ENCODE measurements at regions not wholly inside any gene's neighbourhood (a gene's known extent, or its start where the extent isn't known, plus 50 kb on each side); places are given as distances from the start of the nearest gene placed in this dataset.
"Not testable (repeated sequence)": the region's sequence is repeated elsewhere in the genome, so short reads cannot be mapped to it uniquely, and the experiment has no call there.

DNA sequence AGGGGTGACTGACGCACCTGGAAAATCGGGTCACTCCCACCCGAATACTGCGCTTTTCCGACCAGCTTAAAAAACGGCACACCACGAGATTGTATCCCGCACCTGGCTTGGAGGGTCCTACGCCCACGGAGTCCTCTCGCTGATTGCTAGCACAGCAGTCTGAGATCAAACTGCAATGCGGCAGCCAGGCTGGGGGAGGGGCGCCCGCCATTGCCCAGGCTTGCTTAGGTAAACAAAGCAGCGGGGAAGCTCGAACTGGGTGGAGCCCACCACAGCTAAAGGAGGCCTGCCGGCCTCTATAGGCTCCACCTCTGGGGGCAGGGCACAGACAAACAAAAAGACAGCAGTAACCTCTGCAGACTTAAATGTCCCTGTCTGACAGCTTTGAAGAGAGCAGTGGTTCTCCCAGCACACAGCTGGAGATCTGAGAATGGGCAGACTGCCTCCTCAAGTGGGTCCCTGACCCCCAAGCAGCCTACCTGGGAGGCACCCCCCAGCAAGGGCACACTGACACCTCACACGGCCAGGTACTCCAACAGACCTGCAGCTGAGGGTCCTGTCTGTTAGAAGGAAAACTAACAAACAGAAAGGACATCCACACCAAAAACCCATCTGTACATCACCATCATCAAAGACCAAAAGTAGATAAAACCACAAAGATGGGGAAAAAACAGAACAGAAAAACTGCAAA is 714.5 kb upstream of the PITX2 start:
- H4K5ac ChIP-seq (ENCODE audit: low read depth, low read length); H2AK9ac ChIP-seq (replicated peaks; ENCODE audit: low read depth, low read length, poor library complexity); H3K18ac ChIP-seq (ENCODE audit: low read depth, low read length); H3K56ac ChIP-seq (ENCODE audit: extremely low read depth, insufficient read depth, low read length); H4K20me1 ChIP-seq (ENCODE audit: insufficient read depth, low read length); H3K9ac ChIP-seq (ENCODE audit: low read depth, low read length); H2AFZ ChIP-seq (replicated peaks; ENCODE audit: low read length, poor library complexity); H4K91ac ChIP-seq (ENCODE audit: insufficient read depth, low read depth, low read length); H3K4me2 ChIP-seq (ENCODE audit: low read depth, low read length); H2BK120ac ChIP-seq (ENCODE audit: low read depth, low read length); H3K9me3 ChIP-seq (ENCODE audit: control insufficient read depth, insufficient read depth, low read length); dilution Hi-C loops (cut with HindIII; ENCODE audit: low sequenced_read_pairs, unreplicated experiment); H3K27me3 ChIP-seq (ENCODE audit: control insufficient read depth, insufficient read depth, low read length); H3K9me1 ChIP-seq (ENCODE audit: insufficient read depth, low read length); H2AK5ac ChIP-seq (ENCODE audit: low read depth, low read length); H2BK20ac ChIP-seq (ENCODE audit: low read depth, low read length); H3K23ac ChIP-seq (ENCODE audit: low read depth, low read length); in situ Hi-C loops (cut with MboI; ENCODE audit: low sequenced_read_pairs); H3K36me3 ChIP-seq (ENCODE audit: control insufficient read depth, insufficient read depth, low read length); H4K8ac ChIP-seq (ENCODE audit: low read depth in 2 of 2, low read length in 2 of 2); H2BK15ac ChIP-seq (ENCODE audit: low read depth, low read length); H3K27ac ChIP-seq (ENCODE audit: insufficient read depth, low read length); H3K4me1 ChIP-seq (ENCODE audit: control insufficient read depth, insufficient read depth, low read length); POLR2A ChIA-PET (ENCODE audit: unreplicated experiment); H3K4ac ChIP-seq (ENCODE audit: low read depth, low read length); ATAC-seq (ENCODE audit: low read depth); CTCF ChIA-PET; H2BK5ac ChIP-seq (ENCODE audit: low read depth, low read length, poor library complexity, severe bottlenecking); DNase-seq; intact Hi-C loops (cut with micrococcal nuclease); H3K14ac ChIP-seq (replicated peaks; ENCODE audit: low read depth, low read length); BruUV-seq (replicated peaks); H3K4me3 ChIP-seq (ENCODE audit: insufficient read depth, low read depth, low read length); H3K79me1 ChIP-seq (ENCODE audit: low read depth in 1 of 2, low read length in 2 of 2): not testable (repeated sequence)
- WGBS, 2 experiments (ENCODE audit: extremely low coverage in 2 of 2, insufficient read length in 1 of 2), result 50% methylated on average over 2 of the region's 18 CpGs; no CpG with 5 or more reads in 1 of the 2 experiments

All from IMR-90 (cell line).